K562 (cell line): ENCODE measurements at regions not wholly inside any gene's neighbourhood (a gene's known extent, or its start where the extent isn't known, plus 50 kb on each side); places are given as distances from the start of the nearest gene placed in this dataset.

Experiments
- ATAC-seq: fragments of 200-7000 bp; cut with Tn5 transposase; 3 replicates; pipeline ENCODE4 v1.9.1; 2020; ENCODE audit warnings: moderate library complexity
- BruUV-seq: library from RNA; stranded (reverse); fragments of 400-500 nt; replicated peaks from 2 replicates; lab custom pipeline; 2021; lab: Mats Ljungman, UMichigan
- CTCF ChIA-PET: fragments of 300-600 bp; formaldehyde crosslinking; extraction: SDS; loops from one replicate; lab custom pipeline; 2021; ENCODE audit warnings: low intra/inter-chr PET ratio; lab: Yijun Ruan, JAX
- POLR2A ChIA-PET: fragments of 300-600, 350-650 bp; sonication (Branson Sonifier 250); formaldehyde crosslinking; extraction: SDS; loops from one replicate; lab custom pipeline; 2021; ENCODE audit warnings: antibody characterized with exemption, inconsistent platforms; lab: Yijun Ruan, JAX
- DNase-seq, 4 experiments: peaks; one replicate each; pipeline versions ENCODE4 v3.0.0 to v3.0.0-alpha.2; 2011 to 2018; ENCODE audit warnings: low spot score in 3 of 4, mixed read lengths in 3 of 4; ENCODE audit errors: extremely low read depth in 1 of 4
- FAIRE-seq: peaks from 2 replicates; lab custom pipeline; 2011; peaks lifted over from hg19 to GRCh38; lab: Jason Lieb, UNC
- H2AFZ ChIP-seq: 2 replicates; pipeline ENCODE4 v1.6.0; 2011; ENCODE audit warnings: low read depth, low read length, control low read depth, inconsistent platforms
- H3K27ac ChIP-seq: fragments of 200-600 bp; 3 replicates; pipeline ENCODE4 v1.8.0; 2011; ENCODE audit warnings: low read depth, mild to moderate bottlenecking, control low read depth, inconsistent platforms, low read length, moderate library complexity, mixed read lengths; ENCODE audit errors: extremely low read depth
- H3K27me3 ChIP-seq, 2 experiments: fragments of 300-600 bp in 1 of 2; 2 replicates in 1 of 2; 3 replicates in 1 of 2; pipeline versions ENCODE4 v1.6.0 to v1.8.0; 2011; ENCODE audit warnings: inconsistent platforms in 2 of 2, low read length in 2 of 2, mild to moderate bottlenecking in 1 of 2, mixed read lengths in 1 of 2, moderate library complexity in 1 of 2; ENCODE audit not compliant: control insufficient read depth in 2 of 2, insufficient read depth in 2 of 2
- H3K36me3 ChIP-seq: fragments of 300-600 bp; 3 replicates; pipeline ENCODE4 v1.8.0; 2011; ENCODE audit warnings: mild to moderate bottlenecking, low read length, inconsistent platforms; ENCODE audit not compliant: control insufficient read depth, insufficient read depth
- H3K4me1 ChIP-seq, 2 experiments: fragments of 200-600 bp in 1 of 2; replicated peaks in 1 of 2; 2 replicates in 1 of 2; 3 replicates in 1 of 2; pipeline versions ENCODE4 v1.5.1 to v1.8.0; 2011; ENCODE audit warnings: inconsistent platforms in 2 of 2, low read length in 2 of 2, mild to moderate bottlenecking in 1 of 2, mixed read lengths in 1 of 2, moderate library complexity in 1 of 2; ENCODE audit not compliant: control insufficient read depth in 2 of 2, insufficient read depth in 2 of 2
- H3K4me2 ChIP-seq: 2 replicates; pipeline ENCODE4 v1.6.1; 2011; ENCODE audit warnings: low read length, control low read depth, inconsistent platforms, mixed read lengths; ENCODE audit not compliant: insufficient read depth
- H3K4me3 ChIP-seq: fragments of 200-600 bp; sonication (generic), shearing (Covaris generic); 2 replicates; pipeline ENCODE4 v1.5.1; 2016; ENCODE audit warnings: control low read depth, inconsistent platforms
- H3K79me2 ChIP-seq: fragments of 200-600 bp; 3 replicates; pipeline ENCODE4 v1.8.0; 2011; ENCODE audit warnings: low read length, inconsistent platforms; ENCODE audit not compliant: control insufficient read depth, insufficient read depth
- H3K9ac ChIP-seq, 2 experiments: 2 replicates each; pipeline versions ENCODE4 v1.6.0 to v1.6.1; 2011; ENCODE audit warnings: low read depth in 2 of 2, low read length in 2 of 2, control low read depth in 1 of 2, inconsistent platforms in 1 of 2, mild to moderate bottlenecking in 1 of 2, mixed read lengths in 1 of 2; ENCODE audit not compliant: insufficient read depth in 1 of 2
- H3K9me1 ChIP-seq: one replicate; pipeline ENCODE4 v1.6.0; 2011; ENCODE audit warnings: inconsistent platforms, mild to moderate bottlenecking, low read length, moderate library complexity; ENCODE audit not compliant: control insufficient read depth, insufficient read depth
- H3K9me3 ChIP-seq: replicated peaks from 2 replicates; pipeline ENCODE4 v1.5.1; 2011; ENCODE audit warnings: low read depth, low read length, inconsistent platforms; ENCODE audit not compliant: control insufficient read depth, insufficient read depth
- H4K20me1 ChIP-seq: replicated peaks from 2 replicates; pipeline ENCODE4 v1.6.1; 2011; ENCODE audit warnings: low read length, inconsistent platforms, mixed read lengths; ENCODE audit not compliant: control insufficient read depth, insufficient read depth
- POLR2A ChIP-seq: fragments of 450-650 bp; conservative IDR thresholded peaks from 2 replicates; pipeline ENCODE4 v1.6.1; 2016
- PYGO2 ChIP-seq: fragments of 450-650 bp; IDR thresholded peaks from 2 replicates; pipeline ENCODE4 v1.6.1; 2016; ENCODE audit warnings: mild to moderate bottlenecking, missing genetic modification characterization, moderate library complexity, missing compliant biosample characterization
- RBM17 ChIP-seq: fragments of 200-400 bp; formaldehyde crosslinking; IDR thresholded peaks from 2 replicates; pipeline ENCODE4 v1.6.1; 2017; ENCODE audit warnings: low read depth, mild to moderate bottlenecking, low read length, borderline replicate concordance
- ZFP30 ChIP-seq: fragments of 250-450 bp; sonication (Bioruptor Pico); IDR thresholded peaks from 2 replicates; pipeline ENCODE4 v1.8.0; 2022; ENCODE audit warnings: moderate library complexity, mild to moderate bottlenecking, inconsistent platforms, borderline replicate concordance
- ZNF354B ChIP-seq: fragments of 250-450 bp; sonication (Bioruptor Pico); IDR thresholded peaks from 2 replicates; pipeline ENCODE4 v1.4.0; 2020
- ZNF408 ChIP-seq: fragments of 250-450 bp; sonication (Bioruptor Pico); IDR thresholded peaks from 2 replicates; pipeline ENCODE4 v1.4.0; 2020; ENCODE audit warnings: low read depth, mild to moderate bottlenecking, moderate library complexity
- WGBS: fragments of 100-300 bp; shearing (Covaris generic); methylation state at CpG from one replicate; pipeline ENCODE4 v1.1.6; 2016; ENCODE audit warnings: low coverage, mixed read lengths; ENCODE audit not compliant: insufficient coverage; ENCODE audit errors: missing lambda C conversion rate; 5-methylcytosine and 5-hydroxymethylcytosine counted together
- in situ Hi-C: fragments of 300-500 bp; cut with MboI; formaldehyde crosslinking; loops from 4 replicates; pipeline ENCODE4 v1.15.0; 2018; ENCODE audit warnings: inconsistent platforms, mixed read lengths
- intact Hi-C: fragments of 100-400 bp; cut with micrococcal nuclease; formaldehyde crosslinking; loops from 2 replicates; pipeline ENCODE4 v1.14.2; 2022
- TF ChIP-seq, protein P1 (sequence below): fragments of 200-800 bp; sonication (Bioruptor generic); IDR thresholded peaks from 2 replicates; pipeline ENCODE4 v1.6.1; 2017; ENCODE audit warnings: missing genetic modification characterization, missing compliant biosample characterization

DNA sequence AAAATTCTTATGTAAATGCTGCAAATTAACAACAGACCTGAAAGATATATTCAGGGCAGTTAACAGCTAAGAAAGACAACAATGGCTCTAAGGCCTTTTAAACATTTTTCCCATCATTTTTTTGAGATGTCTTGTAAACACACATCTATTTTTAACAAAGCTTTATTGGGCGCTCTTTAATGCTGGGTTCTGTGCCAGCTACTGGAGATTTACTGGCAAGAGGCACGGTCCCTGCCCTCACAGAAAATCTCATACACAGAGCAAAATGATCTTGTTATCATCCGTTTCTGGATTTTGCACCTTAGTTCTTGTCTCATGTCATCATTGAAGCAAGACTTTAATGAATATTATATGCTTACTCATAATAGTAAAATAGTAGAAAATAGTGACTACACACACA, 1022.3 kb upstream of the WWC1 start (continued):
- no peak for TF ChIP-seq ZNF408 (CRISPR knock-in tag)
- TF ChIP-seq PYGO2 (tag): no peak
- no peak for TF ChIP-seq ZFP30
- TF ChIP-seq, protein P1, sequence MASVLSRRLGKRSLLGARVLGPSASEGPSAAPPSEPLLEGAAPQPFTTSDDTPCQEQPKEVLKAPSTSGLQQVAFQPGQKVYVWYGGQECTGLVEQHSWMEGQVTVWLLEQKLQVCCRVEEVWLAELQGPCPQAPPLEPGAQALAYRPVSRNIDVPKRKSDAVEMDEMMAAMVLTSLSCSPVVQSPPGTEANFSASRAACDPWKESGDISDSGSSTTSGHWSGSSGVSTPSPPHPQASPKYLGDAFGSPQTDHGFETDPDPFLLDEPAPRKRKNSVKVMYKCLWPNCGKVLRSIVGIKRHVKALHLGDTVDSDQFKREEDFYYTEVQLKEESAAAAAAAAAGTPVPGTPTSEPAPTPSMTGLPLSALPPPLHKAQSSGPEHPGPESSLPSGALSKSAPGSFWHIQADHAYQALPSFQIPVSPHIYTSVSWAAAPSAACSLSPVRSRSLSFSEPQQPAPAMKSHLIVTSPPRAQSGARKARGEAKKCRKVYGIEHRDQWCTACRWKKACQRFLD (CRISPR knock-in tag): no peak
- no peak for TF ChIP-seq POLR2A
- TF ChIP-seq RBM17: no peak

GRCh38 chr5:167271081-167271480, 1020.4 kb upstream of the WWC1 start:
- Histone ChIP-seq H2AFZ (no peak overlapping the region), H3K4me3 (no peak overlapping the region), H3K27me3 (no peaks in the 10 kb centered on the region), H3K79me2 (no peaks in the 10 kb centered on the region), H3K27ac (no peak overlapping the region), H3K36me3 (no peaks in the 10 kb centered on the region), H4K20me1 (no peaks in the 10 kb centered on the region), H3K9me3 (no peaks in the 10 kb centered on the region), H3K9me1 (no peaks in the 10 kb centered on the region), H3K4me1 (no peaks in the 10 kb centered on the region), H3K4me2 (no peak overlapping the region), H3K9ac (no peak overlapping the region)
- intact Hi-C loops (no loop called here), in situ Hi-C loops (no loop called here)
- ChIA-PET CTCF (no interaction called here), POLR2A (no interaction called here)
- DNase-seq (no peak), FAIRE-seq (no peak), ATAC-seq (no peak)
- BruUV-seq: no TSS peak
- WGBS: 0% methylated on average over 3 of the region's 3 CpGs
- TF ChIP-seq ZNF354B (CRISPR knock-in tag): no peak
